C4-2B (cell line): ENCODE measurements at regions not wholly inside any gene's neighbourhood (a gene's known extent, or its start where the extent isn't known, plus 50 kb on each side); places are given as distances from the start of the nearest gene placed in this dataset.

Experiments
- ZFX ChIP-seq: fragments of 450-650 bp; IDR thresholded peaks from 2 replicates; pipeline ENCODE4 v1.6.1; 2017
- TF ChIP-seq, protein P1 (sequence below): fragments of 450-650 bp; conservative IDR thresholded peaks from 2 replicates; pipeline ENCODE4 v1.5.1; 2017; ENCODE audit warnings: mild to moderate bottlenecking

- TF ChIP-seq, protein P1, sequence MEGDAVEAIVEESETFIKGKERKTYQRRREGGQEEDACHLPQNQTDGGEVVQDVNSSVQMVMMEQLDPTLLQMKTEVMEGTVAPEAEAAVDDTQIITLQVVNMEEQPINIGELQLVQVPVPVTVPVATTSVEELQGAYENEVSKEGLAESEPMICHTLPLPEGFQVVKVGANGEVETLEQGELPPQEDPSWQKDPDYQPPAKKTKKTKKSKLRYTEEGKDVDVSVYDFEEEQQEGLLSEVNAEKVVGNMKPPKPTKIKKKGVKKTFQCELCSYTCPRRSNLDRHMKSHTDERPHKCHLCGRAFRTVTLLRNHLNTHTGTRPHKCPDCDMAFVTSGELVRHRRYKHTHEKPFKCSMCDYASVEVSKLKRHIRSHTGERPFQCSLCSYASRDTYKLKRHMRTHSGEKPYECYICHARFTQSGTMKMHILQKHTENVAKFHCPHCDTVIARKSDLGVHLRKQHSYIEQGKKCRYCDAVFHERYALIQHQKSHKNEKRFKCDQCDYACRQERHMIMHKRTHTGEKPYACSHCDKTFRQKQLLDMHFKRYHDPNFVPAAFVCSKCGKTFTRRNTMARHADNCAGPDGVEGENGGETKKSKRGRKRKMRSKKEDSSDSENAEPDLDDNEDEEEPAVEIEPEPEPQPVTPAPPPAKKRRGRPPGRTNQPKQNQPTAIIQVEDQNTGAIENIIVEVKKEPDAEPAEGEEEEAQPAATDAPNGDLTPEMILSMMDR, result no peak
- TF ChIP-seq ZFX, result no peak
Observed at GRCh38 chr5:28877050-28877449, 1838.7 kb upstream of the CDH9 start.
